ENCODE measurements at regions not wholly inside any gene's neighbourhood (a gene's known extent, or its start where the extent isn't known, plus 50 kb on each side); places are given as distances from the start of the nearest gene placed in this dataset.

- TF ChIP-seq, protein P1, sequence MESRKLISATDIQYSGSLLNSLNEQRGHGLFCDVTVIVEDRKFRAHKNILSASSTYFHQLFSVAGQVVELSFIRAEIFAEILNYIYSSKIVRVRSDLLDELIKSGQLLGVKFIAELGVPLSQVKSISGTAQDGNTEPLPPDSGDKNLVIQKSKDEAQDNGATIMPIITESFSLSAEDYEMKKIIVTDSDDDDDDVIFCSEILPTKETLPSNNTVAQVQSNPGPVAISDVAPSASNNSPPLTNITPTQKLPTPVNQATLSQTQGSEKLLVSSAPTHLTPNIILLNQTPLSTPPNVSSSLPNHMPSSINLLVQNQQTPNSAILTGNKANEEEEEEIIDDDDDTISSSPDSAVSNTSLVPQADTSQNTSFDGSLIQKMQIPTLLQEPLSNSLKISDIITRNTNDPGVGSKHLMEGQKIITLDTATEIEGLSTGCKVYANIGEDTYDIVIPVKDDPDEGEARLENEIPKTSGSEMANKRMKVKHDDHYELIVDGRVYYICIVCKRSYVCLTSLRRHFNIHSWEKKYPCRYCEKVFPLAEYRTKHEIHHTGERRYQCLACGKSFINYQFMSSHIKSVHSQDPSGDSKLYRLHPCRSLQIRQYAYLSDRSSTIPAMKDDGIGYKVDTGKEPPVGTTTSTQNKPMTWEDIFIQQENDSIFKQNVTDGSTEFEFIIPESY (IDR thresholded peaks at IDR 0.05): no peak
- TF ChIP-seq HNF4G (IDR thresholded peaks at IDR 0.05): no peak
- TF ChIP-seq REST (IDR thresholded peaks at IDR 0.05): no peak
- TF ChIP-seq FOXA1 (IDR thresholded peaks at IDR 0.05): no peak
- 89% methylated on average over 5 of the region's 5 CpGs for WGBS
- no peak overlapping the region for H3K9ac ChIP-seq (ENCODE audit: low read depth in 1 of 2, low read length in 2 of 2)
These were observed 206.2 kb downstream of the PABPC4L start for GRCh38 chr4:133995243-133995960.

DNA sequence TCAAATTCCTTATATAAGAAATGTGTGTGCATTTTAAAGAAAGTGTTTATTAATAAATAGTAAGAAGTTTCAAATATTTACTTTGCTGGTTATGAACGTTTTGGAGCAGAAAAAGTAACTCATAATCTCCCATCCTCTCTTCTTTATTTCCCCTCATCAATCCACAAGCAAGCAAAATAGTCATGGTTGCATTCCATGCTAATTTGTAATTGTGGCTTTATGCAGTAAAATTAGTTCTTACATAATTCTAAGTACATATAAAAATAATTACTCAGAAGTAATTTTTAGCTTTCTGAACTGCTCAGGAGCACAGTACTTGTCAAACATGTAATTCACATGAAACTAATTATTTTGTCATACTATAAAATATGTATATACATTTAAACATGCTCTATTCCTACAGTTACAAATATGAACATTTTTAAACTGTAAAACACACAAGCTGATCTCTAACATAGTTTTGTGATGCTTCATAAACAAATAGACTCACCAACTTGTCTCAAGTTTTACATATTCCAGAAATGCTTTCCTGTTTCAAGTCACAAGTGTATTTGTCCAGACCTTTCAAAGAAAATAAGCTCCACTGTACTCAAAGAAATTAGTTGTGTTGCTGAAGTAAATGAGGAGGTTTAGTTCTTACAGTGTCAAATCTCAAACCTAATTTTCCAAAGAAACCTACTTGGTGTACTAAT, 218.9 kb downstream of the PABPC4L start:
- Histone ChIP-seq H3K27ac (ENCODE audit: low read depth in 1 of 2, low read length in 2 of 2) (no peak overlapping the region), H3K4me1 (ENCODE audit: control insufficient read depth in 4 of 4, insufficient read depth in 4 of 4, low read length in 3 of 4) (no peaks in the 10 kb centered on the region), H3K9ac (ENCODE audit: low read depth in 1 of 2, low read length in 2 of 2) (no peak overlapping the region), H3K36me3 (ENCODE audit: control insufficient read depth in 4 of 4, insufficient read depth in 3 of 4, low read depth in 1 of 4, low read length in 3 of 4) (no peaks in the 10 kb centered on the region), H3K27me3 (ENCODE audit: control insufficient read depth in 4 of 4, insufficient read depth in 4 of 4, low read length in 3 of 4) (no peaks in the 10 kb centered on the region), H3K9me3 (ENCODE audit: control insufficient read depth in 4 of 4, low read length in 3 of 4) (no peaks in the 10 kb centered on the region), H3K4me3 (ENCODE audit: low read depth in 1 of 3, low read length in 3 of 3) (no peak overlapping the region)
- no peak for TF ChIP-seq NR2F2 (IDR thresholded peaks at IDR 0.05)
- no peak for TF ChIP-seq HNF4A (conservative IDR thresholded peaks at IDR 0.05)
- TF ChIP-seq, protein P2, sequence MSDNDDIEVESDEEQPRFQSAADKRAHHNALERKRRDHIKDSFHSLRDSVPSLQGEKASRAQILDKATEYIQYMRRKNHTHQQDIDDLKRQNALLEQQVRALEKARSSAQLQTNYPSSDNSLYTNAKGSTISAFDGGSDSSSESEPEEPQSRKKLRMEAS (IDR thresholded peaks at IDR 0.05): no peak
- TF ChIP-seq HNF4G (IDR thresholded peaks at IDR 0.05): no peak
- no peak for TF ChIP-seq FOXA1 (IDR thresholded peaks at IDR 0.05)
- TF ChIP-seq RXRA (IDR thresholded peaks at IDR 0.05): no peak
- TF ChIP-seq, protein P1 (IDR thresholded peaks at IDR 0.05): no peak
- TF ChIP-seq SP1 (IDR thresholded peaks at IDR 0.05): no peak
- TF ChIP-seq, protein P3, sequence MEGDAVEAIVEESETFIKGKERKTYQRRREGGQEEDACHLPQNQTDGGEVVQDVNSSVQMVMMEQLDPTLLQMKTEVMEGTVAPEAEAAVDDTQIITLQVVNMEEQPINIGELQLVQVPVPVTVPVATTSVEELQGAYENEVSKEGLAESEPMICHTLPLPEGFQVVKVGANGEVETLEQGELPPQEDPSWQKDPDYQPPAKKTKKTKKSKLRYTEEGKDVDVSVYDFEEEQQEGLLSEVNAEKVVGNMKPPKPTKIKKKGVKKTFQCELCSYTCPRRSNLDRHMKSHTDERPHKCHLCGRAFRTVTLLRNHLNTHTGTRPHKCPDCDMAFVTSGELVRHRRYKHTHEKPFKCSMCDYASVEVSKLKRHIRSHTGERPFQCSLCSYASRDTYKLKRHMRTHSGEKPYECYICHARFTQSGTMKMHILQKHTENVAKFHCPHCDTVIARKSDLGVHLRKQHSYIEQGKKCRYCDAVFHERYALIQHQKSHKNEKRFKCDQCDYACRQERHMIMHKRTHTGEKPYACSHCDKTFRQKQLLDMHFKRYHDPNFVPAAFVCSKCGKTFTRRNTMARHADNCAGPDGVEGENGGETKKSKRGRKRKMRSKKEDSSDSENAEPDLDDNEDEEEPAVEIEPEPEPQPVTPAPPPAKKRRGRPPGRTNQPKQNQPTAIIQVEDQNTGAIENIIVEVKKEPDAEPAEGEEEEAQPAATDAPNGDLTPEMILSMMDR (IDR thresholded peaks at IDR 0.05; ENCODE audit: low read depth, low read length, missing input control): no peak
- TF ChIP-seq EGR1 (IDR thresholded peaks at IDR 0.05; ENCODE audit: low read depth in 2 of 2): no peak
- no peak for TF ChIP-seq GABPA (IDR thresholded peaks at IDR 0.05 in 1 of 2, conservative IDR thresholded peaks at IDR 0.05 in 1 of 2)
- no peak for TF ChIP-seq TAF1 (conservative IDR thresholded peaks at IDR 0.05)
- TF ChIP-seq REST (IDR thresholded peaks at IDR 0.05): no peak
- no peak for TF ChIP-seq YY1 (IDR thresholded peaks at IDR 0.05)
- no peak for TF ChIP-seq JUND (IDR thresholded peaks at IDR 0.05)
- WGBS: 13% methylated on average over 1 of the region's 1 CpG
- no peak for DNase-seq (ENCODE audit: low spot score)

More at GRCh38 chr4:133995243-133995960, 206.2 kb downstream of the PABPC4L start:
- no peaks in the 10 kb centered on the region for H3K4me1 ChIP-seq (ENCODE audit: control insufficient read depth in 4 of 4, insufficient read depth in 4 of 4, low read length in 3 of 4)
- no peaks in the 10 kb centered on the region for H3K27me3 ChIP-seq (ENCODE audit: control insufficient read depth in 4 of 4, insufficient read depth in 4 of 4, low read length in 3 of 4)
- peaks cover 0 to 3% (median 1%) of the 10 kb centered on the region in 4 donors for H3K9me3 ChIP-seq (ENCODE audit: control insufficient read depth in 4 of 4, low read length in 3 of 4)
- no peak for DNase-seq (ENCODE audit: low spot score)
- no peak overlapping the region for H3K4me3 ChIP-seq (ENCODE audit: low read depth in 1 of 3, low read length in 3 of 3)
- no peak overlapping the region for H3K27ac ChIP-seq (ENCODE audit: low read depth in 1 of 2, low read length in 2 of 2)
- no peaks in the 10 kb centered on the region for H3K36me3 ChIP-seq (ENCODE audit: control insufficient read depth in 4 of 4, insufficient read depth in 3 of 4, low read depth in 1 of 4, low read length in 3 of 4)
